HG03442 (cell line): ENCODE measurements at regions not wholly inside any gene's neighbourhood (a gene's known extent, or its start where the extent isn't known, plus 50 kb on each side); places are given as distances from the start of the nearest gene placed in this dataset.

Experiments used
- ATAC-seq: cut with Tn5 transposase; IDR thresholded peaks from one replicate; pipeline ENCODE4 v1.9.1; 2021; ENCODE audit warnings: mild to moderate bottlenecking, moderate library complexity; ENCODE audit not compliant: unreplicated experiment

DNA sequence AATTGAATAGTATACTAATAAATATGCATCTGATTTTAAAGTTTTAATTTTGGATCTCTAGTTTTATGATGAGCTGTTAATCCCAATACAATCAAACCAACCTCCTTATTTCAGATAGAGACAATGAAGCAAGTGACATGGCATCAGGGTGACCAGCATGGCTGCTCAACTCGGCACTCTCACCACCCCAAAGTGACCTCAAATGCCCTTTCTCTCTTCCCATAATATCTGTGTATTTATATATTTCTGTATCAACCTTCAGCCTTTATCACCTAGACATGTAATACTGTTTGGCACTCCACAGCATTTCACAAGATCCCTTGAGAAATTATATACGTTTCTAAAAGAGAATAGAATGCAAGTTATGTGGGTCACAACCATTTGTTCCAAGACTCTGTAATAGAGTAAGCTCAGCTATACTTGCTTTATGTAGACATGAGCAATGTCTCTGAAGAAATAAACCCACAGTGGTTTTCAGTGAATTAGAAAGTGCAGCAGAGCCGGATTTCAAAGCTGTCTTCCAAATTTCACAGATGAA lies 1623.2 kb upstream of the PABPC4L start:
- ATAC-seq: no peak

- no peak for ATAC-seq
Observed at GRCh38 chr4:135804785-135805184, 1603.2 kb upstream of the PABPC4L start.

- no peak for ATAC-seq
Observed at GRCh38 chr4:135777361-135777760, 1575.8 kb upstream of the PABPC4L start.

- no peak for ATAC-seq
Observed at GRCh38 chr4:135775909-135776308, 1574.3 kb upstream of the PABPC4L start.

DNA sequence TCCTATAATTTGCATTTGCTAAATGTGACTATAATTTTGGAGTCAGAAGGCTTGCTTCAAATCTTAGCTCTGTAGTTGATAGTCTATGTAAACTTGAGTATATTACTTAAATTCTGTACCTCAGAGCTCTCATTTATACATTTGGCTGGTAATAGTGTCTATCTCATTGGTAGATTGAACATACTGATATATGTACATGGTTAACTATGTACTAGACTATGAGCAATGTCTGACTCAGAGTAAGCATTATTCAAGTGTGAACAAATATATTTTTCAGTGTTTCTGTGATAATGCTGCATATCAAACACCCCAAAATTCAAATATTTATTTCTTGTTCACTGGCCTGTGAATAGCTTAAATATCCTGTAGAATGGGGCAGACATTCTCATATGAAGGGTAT lies 1568.9 kb upstream of the PABPC4L start:
- no peak for ATAC-seq

DNA sequence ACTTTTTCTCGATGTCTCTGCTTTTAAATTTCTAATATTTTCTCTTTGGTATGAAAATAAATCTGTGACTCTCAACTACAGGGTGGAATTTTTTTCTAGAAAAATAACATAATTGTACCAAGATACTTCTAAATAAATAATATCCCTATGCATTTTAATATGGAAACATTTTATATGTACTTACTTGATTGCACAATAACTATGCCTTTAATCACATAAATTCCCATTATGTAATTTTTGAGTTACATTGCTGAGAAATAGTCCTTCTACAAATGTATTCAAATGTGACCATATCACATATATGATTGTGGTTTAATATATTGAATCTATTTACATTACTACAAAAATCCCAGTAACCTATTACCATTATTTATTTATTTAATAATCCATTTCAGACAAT lies 1543.3 kb upstream of the PABPC4L start:
- no peak for ATAC-seq

DNA sequence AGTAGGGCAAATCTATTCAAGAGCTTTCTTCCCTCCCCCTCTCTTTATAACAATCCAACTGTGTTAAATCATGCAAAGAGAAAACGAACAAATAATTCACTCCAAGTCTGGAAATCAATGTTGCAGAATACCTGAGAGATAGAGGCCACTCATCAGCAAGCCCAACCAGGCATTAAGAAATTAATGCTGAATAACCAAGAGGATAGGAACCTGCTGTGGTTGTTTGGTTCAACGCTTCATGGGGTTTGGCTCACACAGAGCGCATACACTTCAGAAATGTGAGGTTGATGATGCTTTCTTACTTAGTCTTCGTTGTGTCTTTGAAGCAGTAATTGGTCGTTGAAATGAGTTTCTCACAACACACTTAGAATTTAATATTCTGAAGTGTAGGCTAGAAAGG lies 1540.0 kb upstream of the PABPC4L start:
- no peak for ATAC-seq

GRCh38 chr4:135739354-135739753 lies 1537.8 kb upstream of the PABPC4L start:
- ATAC-seq: no peak

GRCh38 chr4:135735512-135735911 lies 1533.9 kb upstream of the PABPC4L start:
- ATAC-seq: no peak

- ATAC-seq: no peak
Observed at GRCh38 chr4:135732448-135732847, 1530.9 kb upstream of the PABPC4L start.

DNA sequence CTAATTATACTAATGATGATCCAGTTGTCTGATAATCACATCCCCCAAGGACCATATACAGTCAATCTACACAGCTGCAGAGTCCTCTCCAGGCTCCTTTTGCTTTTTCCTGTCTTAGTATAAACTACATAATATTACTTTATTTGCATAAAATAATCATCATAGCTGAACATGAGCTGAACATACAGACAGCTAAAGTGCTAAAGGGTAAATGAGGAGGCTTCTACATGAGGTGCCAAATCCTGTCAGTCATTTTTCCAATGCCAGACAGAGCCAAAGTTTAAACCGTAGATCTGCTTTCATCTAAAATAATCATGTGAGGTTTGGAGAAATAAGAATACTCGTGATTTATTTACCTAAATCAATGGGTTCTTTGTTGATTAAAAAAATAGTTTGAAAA lies 1530.1 kb upstream of the PABPC4L start:
- no peak for ATAC-seq

GRCh38 chr4:135724421-135724820 lies 1522.8 kb upstream of the PABPC4L start:
- ATAC-seq: no peak

- ATAC-seq: no peak
Observed at GRCh38 chr4:135718019-135718418, 1516.4 kb upstream of the PABPC4L start.

- ATAC-seq: no peak
Observed at GRCh38 chr4:135705343-135705742, 1503.8 kb upstream of the PABPC4L start.

DNA sequence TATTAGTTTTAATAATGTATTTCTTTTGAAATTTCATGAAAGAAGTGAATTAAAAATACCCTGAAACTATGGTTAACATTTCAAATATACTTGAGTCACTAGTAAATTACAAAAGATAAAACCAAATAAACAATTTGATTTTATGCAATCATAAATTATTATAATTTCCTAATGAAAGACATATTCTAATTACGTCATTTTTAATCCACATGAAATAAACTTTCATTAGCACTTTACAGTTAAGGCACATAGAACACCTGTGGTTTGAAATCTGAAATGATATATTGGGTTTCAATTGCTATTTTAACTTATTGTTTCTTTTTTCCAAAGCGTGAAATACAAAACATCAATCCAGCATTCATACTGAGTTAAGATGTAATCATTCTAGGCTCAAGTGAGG lies 1492.5 kb upstream of the PABPC4L start:
- ATAC-seq: no peak

DNA sequence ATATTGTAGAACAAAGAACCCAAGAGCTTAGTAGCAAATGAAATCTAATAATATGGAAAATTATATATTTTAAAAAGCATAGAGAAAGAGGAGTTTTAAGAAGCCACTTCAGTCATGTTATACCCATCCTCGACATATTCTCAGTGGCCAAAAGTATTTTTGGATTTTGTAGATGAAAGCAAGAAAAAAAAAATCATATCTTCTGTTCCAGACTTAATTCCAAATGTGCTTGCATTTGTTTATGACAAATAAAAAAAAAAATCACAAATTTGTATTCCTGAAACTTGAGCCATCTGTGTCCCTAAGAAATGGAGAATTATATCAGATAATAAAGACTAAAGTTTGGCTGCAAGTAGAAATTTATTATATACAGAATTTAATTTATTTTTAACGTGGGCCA lies 1482.4 kb upstream of the PABPC4L start:
- no peak for ATAC-seq

DNA sequence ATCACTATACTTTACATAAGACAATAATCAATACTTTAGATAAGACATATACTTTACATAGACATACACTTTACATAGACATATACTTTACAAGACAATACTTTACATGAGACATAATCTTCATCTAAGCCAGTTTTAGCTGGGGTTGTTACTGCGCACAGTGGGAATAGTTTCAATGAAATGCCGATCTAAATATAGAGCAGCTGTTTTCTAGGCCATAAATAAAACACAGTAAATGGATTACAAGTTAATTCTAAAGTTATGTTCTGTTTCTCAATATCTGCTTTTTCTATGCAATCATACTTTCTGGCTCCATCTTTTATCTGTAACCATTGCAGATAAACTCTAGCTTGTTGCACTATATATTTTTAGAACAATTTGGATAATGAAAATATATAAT lies 1470.6 kb upstream of the PABPC4L start:
- ATAC-seq: no peak

GRCh38 chr4:135670548-135670947 lies 1469.0 kb upstream of the PABPC4L start:
- ATAC-seq: no peak
